Prostate gland (tissue), 2 donors: ENCODE measurements at regions not wholly inside any gene's neighbourhood (a gene's known extent, or its start where the extent isn't known, plus 50 kb on each side); places are given as distances from the start of the nearest gene placed in this dataset.

Experiments
- DNase-seq: peaks from one replicate; pipeline ENCODE4 v3.0.0-alpha.2; 2019; ENCODE audit warnings: low spot score
- H3K27ac ChIP-seq, 2 donors: fragments of 200-600 bp; sonication (generic); 2 replicates each; pipeline ENCODE4 v1.5.1; 2017 to 2019
- H3K27me3 ChIP-seq: fragments of 200-600 bp; sonication (generic); replicated peaks from 2 replicates; pipeline ENCODE4 v1.5.1; 2019; ENCODE audit not compliant: insufficient read depth
- H3K36me3 ChIP-seq, 2 donors: fragments of 200-600 bp; sonication (generic); 1 replicate in 1 of 2; 2 replicates in 1 of 2; pipeline versions ENCODE4 v1.5.1 to v1.8.1; 2017 to 2019
- H3K4me1 ChIP-seq: fragments of 200-600 bp; sonication (generic); replicated peaks from 2 replicates; pipeline ENCODE4 v1.5.1; 2019
- H3K4me3 ChIP-seq, 2 donors: fragments of 200-600 bp; sonication (generic); 2 replicates each; pipeline ENCODE4 v1.5.1; 2017 to 2019
- H3K9me3 ChIP-seq: fragments of 200-600 bp; sonication (generic); 2 replicates; pipeline ENCODE4 v1.5.1; 2017
- POLR2A ChIP-seq: fragments of 450-650 bp; IDR thresholded peaks from one replicate; pipeline ENCODE4 v1.6.1; 2016; ENCODE audit warnings: antibody characterized with exemption, mild to moderate bottlenecking
- POLR2AphosphoS5 ChIP-seq: sonication (generic); formaldehyde crosslinking; IDR thresholded peaks from one replicate; pipeline ENCODE4 v1.6.1; 2017; ENCODE audit warnings: antibody characterized with exemption
- WGBS: methylation state at CpG from one replicate; pipeline ENCODE4 v1.1.5; 2018; 5-methylcytosine and 5-hydroxymethylcytosine counted together
- intact Hi-C: fragments of 100-400 bp; cut with DNase I; formaldehyde crosslinking; loops from one replicate; pipeline ENCODE4 v1.14.2; 2022
- TF ChIP-seq, protein P1 (sequence below), 4 experiments: fragments of 200-600 bp in 2 of 4; fragments of 450-650 bp in 2 of 4; sonication (generic) in 2 of 4; IDR thresholded peaks; 1 replicate in 3 of 4; 2 replicates in 1 of 4; pipeline ENCODE4 v1.5.1; 2016 to 2019; ENCODE audit warnings: antibody characterized with exemption in 4 of 4, mild to moderate bottlenecking in 2 of 4, moderate library complexity in 2 of 4

DNA sequence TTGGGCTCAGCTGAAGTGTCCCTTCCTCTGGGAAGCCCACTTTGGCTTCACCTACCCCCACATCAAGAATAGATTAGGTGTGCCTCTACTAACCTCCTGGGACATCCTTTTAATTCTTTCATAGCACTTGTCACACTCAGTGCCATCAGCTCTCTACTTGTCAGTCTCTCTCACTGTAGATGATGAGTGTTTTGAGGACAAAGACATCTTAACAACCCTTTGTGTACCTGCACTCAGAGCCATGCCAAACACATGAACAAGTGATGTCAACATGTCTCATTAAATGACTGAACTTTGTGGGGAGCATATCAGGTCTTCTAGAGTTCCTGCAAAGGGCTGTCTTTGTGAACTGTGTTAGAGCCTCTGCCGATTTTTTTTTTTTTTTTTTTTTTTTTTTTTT is 87.0 kb upstream of the AMOTL1 start:
- Histone ChIP-seq H3K4me1 (peaks cover 3% of the 10 kb centered on the region), H3K27ac (no peak overlapping the region), H3K36me3 (no peaks in the 10 kb centered on the region), H3K4me3 (no peak overlapping the region), H3K27me3 (no peaks in the 10 kb centered on the region), H3K9me3 (no peaks in the 10 kb centered on the region)
- 75% methylated on average over 1 of the region's 1 CpG for WGBS
- no peak for DNase-seq
- intact Hi-C loops = no loop called here
- no peak for TF ChIP-seq POLR2A

DNA sequence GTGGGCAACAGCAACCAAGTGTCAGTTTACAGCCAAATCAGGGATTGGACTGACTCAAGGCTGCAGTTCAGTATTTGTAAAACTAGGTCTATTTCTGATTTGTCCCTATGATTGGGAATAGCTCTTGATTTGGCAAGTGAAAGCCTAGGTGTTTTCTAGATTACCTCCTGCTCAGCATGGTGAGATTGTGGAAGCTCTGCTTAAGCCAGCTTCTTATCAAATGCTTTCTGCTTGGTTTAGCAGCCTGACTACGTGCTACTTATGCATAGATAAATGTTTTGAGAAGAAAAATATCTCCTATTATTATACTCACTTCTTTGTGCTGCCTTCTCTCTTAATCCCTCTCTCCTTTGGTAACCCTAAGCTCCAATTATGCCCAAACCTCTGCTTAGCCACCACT is 86.3 kb upstream of the AMOTL1 start:
- WGBS = 86% methylated on average over 1 of the region's 1 CpG
- no peak for DNase-seq
- H3K4me1 ChIP-seq = peaks cover 3% of the 10 kb centered on the region
- H3K36me3 ChIP-seq = no peaks in the 10 kb centered on the region
- H3K27me3 ChIP-seq = no peaks in the 10 kb centered on the region
- no peaks in the 10 kb centered on the region for H3K9me3 ChIP-seq
- intact Hi-C loops = no loop called here
- H3K4me3 ChIP-seq = no peak overlapping the region
- H3K27ac ChIP-seq = no peak overlapping the region
- TF ChIP-seq POLR2A = no peak
- TF ChIP-seq, protein P1, sequence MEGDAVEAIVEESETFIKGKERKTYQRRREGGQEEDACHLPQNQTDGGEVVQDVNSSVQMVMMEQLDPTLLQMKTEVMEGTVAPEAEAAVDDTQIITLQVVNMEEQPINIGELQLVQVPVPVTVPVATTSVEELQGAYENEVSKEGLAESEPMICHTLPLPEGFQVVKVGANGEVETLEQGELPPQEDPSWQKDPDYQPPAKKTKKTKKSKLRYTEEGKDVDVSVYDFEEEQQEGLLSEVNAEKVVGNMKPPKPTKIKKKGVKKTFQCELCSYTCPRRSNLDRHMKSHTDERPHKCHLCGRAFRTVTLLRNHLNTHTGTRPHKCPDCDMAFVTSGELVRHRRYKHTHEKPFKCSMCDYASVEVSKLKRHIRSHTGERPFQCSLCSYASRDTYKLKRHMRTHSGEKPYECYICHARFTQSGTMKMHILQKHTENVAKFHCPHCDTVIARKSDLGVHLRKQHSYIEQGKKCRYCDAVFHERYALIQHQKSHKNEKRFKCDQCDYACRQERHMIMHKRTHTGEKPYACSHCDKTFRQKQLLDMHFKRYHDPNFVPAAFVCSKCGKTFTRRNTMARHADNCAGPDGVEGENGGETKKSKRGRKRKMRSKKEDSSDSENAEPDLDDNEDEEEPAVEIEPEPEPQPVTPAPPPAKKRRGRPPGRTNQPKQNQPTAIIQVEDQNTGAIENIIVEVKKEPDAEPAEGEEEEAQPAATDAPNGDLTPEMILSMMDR (IDR thresholded peaks at IDR 0.05) = no peak
- no peak for TF ChIP-seq POLR2AphosphoS5

DNA sequence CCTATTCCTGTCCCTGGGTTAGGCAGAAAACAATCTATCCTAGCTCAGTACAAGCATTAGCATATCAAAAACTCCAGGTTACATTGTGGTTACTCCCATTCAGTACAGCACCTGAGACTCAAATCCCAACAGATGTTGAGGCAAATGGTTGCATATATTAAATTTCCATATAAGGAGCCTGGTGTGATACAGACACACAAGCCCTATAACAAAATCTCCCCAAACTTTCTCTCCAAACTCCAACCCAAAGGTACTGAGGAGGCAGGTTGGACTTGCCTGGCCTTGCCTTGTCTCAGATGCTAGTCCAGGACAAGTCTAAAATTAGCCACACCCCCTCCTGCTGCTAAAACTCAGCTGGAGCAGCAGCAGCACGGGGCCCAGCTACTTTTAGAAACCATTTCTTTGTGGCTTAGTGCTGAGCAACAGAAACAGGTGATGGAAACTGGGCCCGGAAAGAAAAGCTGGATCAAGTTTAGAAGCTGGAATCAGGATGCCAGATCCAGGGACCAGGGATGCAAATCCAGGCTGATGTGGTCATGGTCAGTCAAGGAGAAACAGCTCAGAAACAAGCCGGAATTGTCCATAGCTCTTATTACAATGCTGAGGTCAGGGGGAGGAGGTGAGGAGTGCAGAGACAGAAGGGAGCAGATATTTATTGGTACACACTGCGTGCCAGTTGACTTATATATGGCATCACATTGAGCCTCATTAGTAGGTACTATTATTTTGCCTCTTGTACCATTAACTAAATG is 73.7 kb upstream of the AMOTL1 start:
- H3K4me3 ChIP-seq = no peak overlapping the region
- intact Hi-C loops = no loop called here
- no peaks in the 10 kb centered on the region for H3K27me3 ChIP-seq
- no peaks in the 10 kb centered on the region for H3K36me3 ChIP-seq
- no peaks in the 10 kb centered on the region for H3K9me3 ChIP-seq
- H3K27ac ChIP-seq = no peak overlapping the region
- TF ChIP-seq POLR2A (no peak), POLR2AphosphoS5 (no peak)
- TF ChIP-seq, protein P1 (IDR thresholded peaks at IDR 0.05) = no peak
- WGBS = 75% methylated on average over 4 of the region's 4 CpGs
- no peak for DNase-seq
- H3K4me1 ChIP-seq = no peaks in the 10 kb centered on the region

DNA sequence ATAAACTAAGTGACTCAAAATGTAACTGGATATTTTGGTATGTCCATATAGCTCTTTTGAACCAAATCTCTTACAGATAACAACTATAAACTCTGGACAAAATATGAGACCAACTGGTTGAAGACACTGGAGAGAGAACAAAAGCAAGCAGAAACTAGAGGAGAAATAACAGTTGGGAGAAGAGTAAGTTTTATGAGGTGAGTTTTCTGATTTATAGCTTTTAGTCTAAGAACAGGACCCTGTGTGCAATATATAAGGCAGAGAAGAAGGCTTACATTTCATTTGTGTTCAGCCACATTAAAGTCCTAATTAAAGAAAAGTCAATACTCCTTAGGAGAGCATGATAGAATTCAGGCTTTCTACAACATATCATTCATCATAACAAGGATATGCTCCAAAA is 71.0 kb upstream of the AMOTL1 start:
- Histone ChIP-seq H3K36me3 (no peaks in the 10 kb centered on the region), H3K27ac (no peak overlapping the region), H3K9me3 (no peaks in the 10 kb centered on the region), H3K27me3 (no peaks in the 10 kb centered on the region), H3K4me3 (no peak overlapping the region), H3K4me1 (no peaks in the 10 kb centered on the region)
- TF ChIP-seq POLR2AphosphoS5 = no peak
- TF ChIP-seq POLR2A = no peak
- TF ChIP-seq, protein P1 (IDR thresholded peaks at IDR 0.05) = no peak
- intact Hi-C loops = no loop called here
- DNase-seq = no peak

DNA sequence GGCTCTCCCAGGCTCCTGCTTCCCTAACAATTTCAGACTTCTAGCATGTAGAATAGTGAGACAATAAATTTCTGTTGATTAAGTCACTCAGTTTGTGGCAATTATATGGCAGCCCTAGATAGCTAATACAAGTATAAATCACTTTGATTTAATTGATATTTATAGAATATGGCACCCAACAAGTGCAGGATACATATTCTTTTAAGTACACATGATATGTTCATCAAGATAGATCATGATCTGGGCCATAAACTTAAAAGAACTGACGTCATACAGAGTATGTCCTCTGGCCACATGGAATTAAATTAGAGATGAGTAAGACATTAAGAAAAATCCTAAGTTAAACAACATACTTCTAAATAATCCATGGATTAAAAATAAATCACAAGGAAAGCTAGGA is 67.5 kb upstream of the AMOTL1 start:
- WGBS = 79% methylated on average over 1 of the region's 1 CpG
- Histone ChIP-seq H3K27me3 (no peaks in the 10 kb centered on the region), H3K4me1 (no peaks in the 10 kb centered on the region), H3K4me3 (no peak overlapping the region), H3K36me3 (no peaks in the 10 kb centered on the region), H3K9me3 (no peaks in the 10 kb centered on the region), H3K27ac (no peak overlapping the region)
- TF ChIP-seq POLR2AphosphoS5 (no peak), POLR2A (no peak)
- TF ChIP-seq, protein P1 (IDR thresholded peaks at IDR 0.05) = no peak
- DNase-seq = no peak
- intact Hi-C loops = no loop called here
